ENCODE measurements at regions not wholly inside any gene's neighbourhood (a gene's known extent, or its start where the extent isn't known, plus 50 kb on each side); places are given as distances from the start of the nearest gene placed in this dataset.

DNA sequence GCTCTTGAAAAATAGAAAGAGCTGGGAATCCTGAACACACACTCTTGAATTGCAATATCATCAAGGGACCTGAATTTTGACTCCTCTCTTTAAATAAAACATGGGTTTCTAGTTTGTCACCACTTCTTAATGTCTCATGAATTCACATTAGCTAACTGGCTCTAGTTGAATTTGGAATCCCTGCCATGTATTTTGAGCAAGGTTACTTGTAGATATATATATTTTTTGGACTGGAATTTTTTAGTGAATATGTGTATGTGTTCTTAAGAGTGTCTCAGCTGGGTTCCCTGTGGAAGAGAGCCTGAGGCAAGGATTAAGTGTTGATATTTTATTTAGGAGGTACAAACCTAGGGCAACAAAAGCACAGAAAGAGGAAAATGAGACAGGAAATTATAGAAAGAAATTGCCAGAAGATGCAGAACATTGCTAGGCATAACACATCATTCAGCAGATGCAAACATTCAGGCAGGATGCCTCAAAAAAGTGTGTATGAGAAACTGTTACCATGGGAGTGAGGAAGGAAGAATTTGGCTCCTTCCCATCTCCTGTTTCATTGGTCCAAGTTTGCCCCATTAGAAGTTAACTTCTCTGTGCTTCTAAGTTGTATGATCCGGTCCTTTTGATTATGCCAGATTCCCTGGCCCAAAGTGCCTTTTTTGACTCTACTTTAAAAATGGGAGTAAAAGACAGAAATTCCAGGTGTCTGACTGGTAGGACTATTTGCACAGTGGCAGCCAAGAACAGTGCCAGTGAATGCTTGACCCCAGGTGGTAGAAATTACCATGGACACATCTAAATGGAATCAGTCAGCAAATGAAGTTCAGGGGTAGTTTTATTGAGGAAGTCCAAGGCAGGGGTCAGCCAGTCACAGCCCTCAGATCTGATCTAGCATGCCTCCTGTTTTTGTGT lies 253.7 kb upstream of the TGFBR2 start:
- Histone ChIP-seq H3K27ac (ENCODE audit: low read depth, low read length) (no peak overlapping the region), H2AFZ (ENCODE audit: low read depth, low read length, severe bottlenecking) (no peak overlapping the region)

DNA sequence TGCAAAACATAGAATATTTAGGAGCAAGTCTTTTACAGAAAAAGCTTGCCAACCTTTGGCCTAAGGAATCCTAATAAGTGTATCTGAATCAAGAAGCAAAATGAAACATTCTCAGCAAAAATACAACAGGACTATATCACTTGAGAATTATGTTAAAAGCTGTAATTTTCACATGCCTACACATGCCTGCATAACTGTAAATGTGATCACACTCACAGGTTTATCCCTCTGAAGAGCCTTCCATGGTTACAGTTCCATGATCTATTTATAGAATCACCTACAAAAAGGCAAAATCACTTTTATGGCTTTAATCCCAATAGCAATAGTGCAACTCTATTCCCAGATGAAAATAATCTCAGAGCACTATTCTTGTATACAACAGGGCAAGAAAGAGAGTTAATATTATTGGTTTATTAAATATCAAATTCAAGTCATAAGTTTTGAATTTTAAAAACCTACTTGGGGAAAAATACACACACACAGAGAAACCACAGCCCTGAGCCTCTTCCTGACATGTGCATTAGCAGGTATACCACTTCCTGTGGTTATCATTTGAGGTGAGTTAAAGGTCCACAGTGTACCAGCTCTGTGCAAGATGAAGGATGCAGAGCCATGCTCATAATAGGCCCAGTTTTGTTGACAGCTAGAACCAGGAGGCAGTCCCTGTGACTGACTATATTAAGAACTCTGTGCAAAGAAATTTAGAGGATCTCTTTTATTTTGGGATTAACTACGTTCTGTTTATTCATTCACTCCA lies 252.5 kb upstream of the TGFBR2 start:
- Histone ChIP-seq H2AFZ (ENCODE audit: low read depth, low read length, severe bottlenecking) (no peak overlapping the region), H3K4me2 (ENCODE audit: low read depth, low read length, poor library complexity, severe bottlenecking) (peak overlapping the region; percentile 50), H3F3A (ENCODE audit: insufficient read depth) (no peaks in the 10 kb centered on the region), H3K9ac (ENCODE audit: low read length) (no peak overlapping the region), H3K79me2 (ENCODE audit: insufficient read depth, low read length) (no peaks in the 10 kb centered on the region), H3K27me3 (ENCODE audit: low read length) (no peaks in the 10 kb centered on the region), H3K9me3 (ENCODE audit: insufficient read depth, low read length) (no peaks in the 10 kb centered on the region), H3K27ac (ENCODE audit: low read depth, low read length) (no peak overlapping the region), H3K9me2 (replicated peaks; ENCODE audit: insufficient read depth, low read length) (no peaks in the 10 kb centered on the region), H4K20me1 (ENCODE audit: low read depth, low read length) (no peaks in the 10 kb centered on the region), H3K36me3 (ENCODE audit: low read length) (no peaks in the 10 kb centered on the region), H3K4me3 (ENCODE audit: insufficient read depth, low read length, poor library complexity, severe bottlenecking) (peak overlapping the region; percentile 22)
- no peak for TF ChIP-seq CTCF (IDR thresholded peaks at IDR 0.05; ENCODE audit: insufficient read depth, low read length, poor library complexity, severe bottlenecking)
- TF ChIP-seq EZH2phosphoT487 (conservative IDR thresholded peaks at IDR 0.05; ENCODE audit: low read length), result no peak

More for the DNA sequence above, 253.7 kb upstream of the TGFBR2 start:
- no peaks in the 10 kb centered on the region for H3K36me3 ChIP-seq (ENCODE audit: low read length)
- no peak overlapping the region for H3K4me2 ChIP-seq (ENCODE audit: low read depth, low read length, poor library complexity, severe bottlenecking)
- no peak overlapping the region for H3K4me3 ChIP-seq (ENCODE audit: insufficient read depth, low read length, poor library complexity, severe bottlenecking)
- no peaks in the 10 kb centered on the region for H3K27me3 ChIP-seq (ENCODE audit: low read length)
- H3K9me2 ChIP-seq (replicated peaks; ENCODE audit: insufficient read depth, low read length), result no peaks in the 10 kb centered on the region
- H3K79me2 ChIP-seq (ENCODE audit: insufficient read depth, low read length), result no peaks in the 10 kb centered on the region
- H3K9me3 ChIP-seq (ENCODE audit: insufficient read depth, low read length), result no peaks in the 10 kb centered on the region
- no peaks in the 10 kb centered on the region for H4K20me1 ChIP-seq (ENCODE audit: low read depth, low read length)
- no peak overlapping the region for H3K9ac ChIP-seq (ENCODE audit: low read length)
- TF ChIP-seq CTCF (IDR thresholded peaks at IDR 0.05; ENCODE audit: insufficient read depth, low read length, poor library complexity, severe bottlenecking) (no peak), EZH2phosphoT487 (conservative IDR thresholded peaks at IDR 0.05; ENCODE audit: low read length) (no peak)
- no peaks in the 10 kb centered on the region for H3F3A ChIP-seq (ENCODE audit: insufficient read depth)

- H3K9me2 ChIP-seq (replicated peaks; ENCODE audit: insufficient read depth, low read length), result no peaks in the 10 kb centered on the region
- H3K79me2 ChIP-seq (ENCODE audit: insufficient read depth, low read length), result no peaks in the 10 kb centered on the region
- H3K9me3 ChIP-seq (ENCODE audit: insufficient read depth, low read length), result no peaks in the 10 kb centered on the region
- H3K27ac ChIP-seq (ENCODE audit: low read depth, low read length), result no peak overlapping the region
- TF ChIP-seq CTCF (IDR thresholded peaks at IDR 0.05; ENCODE audit: insufficient read depth, low read length, poor library complexity, severe bottlenecking), result no peak
- no peak overlapping the region for H3K9ac ChIP-seq (ENCODE audit: low read length)
- no peaks in the 10 kb centered on the region for H3K36me3 ChIP-seq (ENCODE audit: low read length)
- no peak overlapping the region for H2AFZ ChIP-seq (ENCODE audit: low read depth, low read length, severe bottlenecking)
- H3K4me2 ChIP-seq (ENCODE audit: low read depth, low read length, poor library complexity, severe bottlenecking), result peak overlapping the region; percentile 50
- H3K4me3 ChIP-seq (ENCODE audit: insufficient read depth, low read length, poor library complexity, severe bottlenecking), result no peak overlapping the region
- H4K20me1 ChIP-seq (ENCODE audit: low read depth, low read length), result no peaks in the 10 kb centered on the region
- no peaks in the 10 kb centered on the region for H3K27me3 ChIP-seq (ENCODE audit: low read length)
- H3F3A ChIP-seq (ENCODE audit: insufficient read depth), result no peaks in the 10 kb centered on the region
Observed at GRCh38 chr3:30354513-30354912, 251.9 kb upstream of the TGFBR2 start.

All from SU-DHL-6 (cell line).